22Rv1 (cell line): ENCODE measurements at regions not wholly inside any gene's neighbourhood (a gene's known extent, or its start where the extent isn't known, plus 50 kb on each side); places are given as distances from the start of the nearest gene placed in this dataset.

Experiments
- CTCF ChIP-seq: fragments of 450-650 bp; IDR thresholded peaks from 2 replicates; pipeline ENCODE4 v1.5.1; 2017; ENCODE audit warnings: mild to moderate bottlenecking
- ZFX ChIP-seq: fragments of 450-650 bp; IDR thresholded peaks from 2 replicates; pipeline ENCODE4 v1.6.1; 2017; ENCODE audit warnings: antibody characterized with exemption, borderline replicate concordance

- TF ChIP-seq CTCF (no peak), ZFX (no peak)
Observed at GRCh38 chr11:57083641-57084385, 95.1 kb downstream of the OR5AK2 start.
